Fibroblast of skin of abdomen (primary cell): ENCODE measurements at regions not wholly inside any gene's neighbourhood (a gene's known extent, or its start where the extent isn't known, plus 50 kb on each side); places are given as distances from the start of the nearest gene placed in this dataset.

Experiments
- DNase-seq: peaks from one replicate; pipeline ENCODE4 v3.0.0-alpha.2; 2013

GRCh38 chr22:27674261-27674923, 127.2 kb downstream of the MN1 start:
- DNase-seq = no peak

DNA sequence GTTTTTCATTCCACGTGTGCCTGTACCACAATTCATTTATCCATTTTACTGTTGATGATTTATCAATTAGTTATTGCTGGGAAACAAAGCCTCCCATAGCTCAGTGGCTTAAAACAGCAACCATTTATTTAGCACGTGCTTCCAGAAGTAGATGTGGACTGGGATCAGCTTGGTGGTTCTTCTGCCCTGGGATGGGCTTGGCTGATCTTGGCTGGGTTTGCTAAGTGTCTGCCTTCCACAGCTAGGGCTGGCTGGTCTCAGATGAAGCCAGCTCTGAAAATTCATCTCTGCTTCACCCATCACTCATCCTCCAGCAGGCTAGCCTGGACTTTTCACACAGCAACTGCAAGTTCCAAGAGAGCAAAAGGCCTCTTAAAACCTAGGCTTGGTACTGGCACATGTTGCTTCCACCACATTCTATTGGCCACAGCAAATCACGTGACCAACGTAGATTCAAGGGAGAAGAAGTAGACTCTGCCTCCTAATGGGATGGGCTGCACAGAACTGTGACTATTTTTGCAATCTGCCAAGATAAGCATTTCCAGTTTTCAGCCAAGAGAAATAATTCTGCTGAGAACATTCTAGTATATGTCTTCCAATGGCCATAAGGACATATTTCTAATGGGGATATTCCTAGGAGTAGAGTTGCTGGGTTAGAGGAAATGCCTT, 124.9 kb downstream of the MN1 start:
- DNase-seq = no peak

DNA sequence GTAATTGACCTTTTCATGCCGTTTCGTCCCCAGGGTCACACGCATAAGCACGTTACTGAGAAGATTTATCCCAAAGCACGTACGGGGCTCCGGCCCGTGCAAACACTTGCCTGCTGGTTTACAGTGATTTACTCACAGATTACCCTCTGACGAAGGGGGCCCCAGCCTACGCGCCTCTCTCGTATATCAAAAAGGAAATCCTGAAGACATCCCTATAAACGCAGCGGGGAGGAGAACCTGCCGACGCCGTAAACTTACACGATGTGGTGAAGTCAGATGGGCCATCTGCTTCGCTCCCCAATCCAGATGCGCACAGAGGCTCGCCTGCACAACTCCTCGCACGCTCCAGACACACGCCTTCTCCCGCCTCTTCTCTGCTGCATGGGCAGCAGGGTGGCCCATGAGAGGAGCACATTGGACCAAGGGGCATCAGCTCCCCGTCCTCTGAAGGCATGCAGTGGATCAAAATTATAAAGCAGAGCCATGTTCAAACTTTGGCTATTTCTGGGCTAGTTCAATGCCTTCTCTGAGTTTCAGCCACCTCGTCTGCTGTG, 123.6 kb downstream of the MN1 start:
- peak; percentile 49 for DNase-seq

GRCh38 chr22:27679176-27679575, 122.4 kb downstream of the MN1 start:
- DNase-seq = no peak

DNA sequence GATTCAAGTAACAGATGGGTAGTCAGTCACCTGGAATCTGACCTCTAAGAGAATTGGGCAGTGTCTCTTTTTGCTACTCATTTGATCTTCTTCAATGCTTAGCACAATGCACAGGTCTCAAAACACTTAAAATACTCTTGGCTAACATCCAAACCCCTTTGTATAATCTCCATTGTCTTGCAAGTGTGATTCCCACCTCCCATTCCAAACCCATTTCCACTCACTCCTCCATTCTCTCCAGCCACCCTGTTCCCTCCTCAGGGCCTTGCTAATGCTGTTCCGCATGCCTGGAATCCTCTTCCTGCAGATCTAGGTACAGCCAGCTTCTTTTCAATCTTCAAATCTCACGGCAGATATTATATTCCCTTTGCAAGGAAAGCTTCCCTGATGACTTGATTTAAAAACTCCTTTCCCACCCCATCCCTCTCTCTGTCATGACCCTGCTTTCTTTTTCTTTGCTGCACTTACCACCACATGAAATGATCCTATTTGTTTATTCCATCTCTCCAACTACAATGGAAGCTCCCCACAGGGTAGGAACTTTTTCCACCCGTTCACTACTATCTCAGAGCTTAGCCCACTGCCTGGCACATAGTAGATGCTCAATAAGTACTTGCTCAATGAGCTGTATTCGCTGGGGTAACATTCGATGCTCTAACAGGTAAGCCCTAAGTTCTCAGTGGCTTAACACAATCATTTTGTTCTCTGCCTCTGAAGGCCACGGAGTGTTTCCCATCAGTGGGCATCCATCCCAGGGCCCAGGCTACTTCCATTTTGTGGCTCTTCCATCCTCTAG, 121.7 kb downstream of the MN1 start:
- DNase-seq = no peak

- DNase-seq = no peak
Measured at GRCh38 chr22:27680636-27681035, 120.9 kb downstream of the MN1 start.

- no peak for DNase-seq
Measured at GRCh38 chr22:27681037-27681436, 120.5 kb downstream of the MN1 start.

DNA sequence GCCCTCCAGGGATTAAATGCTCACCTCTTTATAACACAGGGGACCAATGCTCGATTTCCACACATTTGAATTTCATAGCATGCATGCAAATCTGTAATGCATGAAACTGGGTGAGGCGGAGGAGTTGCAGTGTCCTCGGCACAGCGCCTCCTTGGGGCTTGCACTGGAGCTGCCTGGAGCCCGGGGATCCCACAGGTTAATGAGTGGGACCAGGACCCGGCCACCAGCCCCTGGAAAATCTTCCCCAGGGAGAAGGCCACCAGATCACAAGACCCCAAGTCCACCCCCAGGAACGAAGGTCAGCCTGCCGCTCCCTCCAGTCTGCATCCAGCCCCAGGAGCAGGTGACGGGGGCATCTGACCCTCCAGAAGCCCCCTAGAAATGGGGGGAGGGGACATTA, 119.1 kb downstream of the MN1 start:
- DNase-seq = no peak

DNA sequence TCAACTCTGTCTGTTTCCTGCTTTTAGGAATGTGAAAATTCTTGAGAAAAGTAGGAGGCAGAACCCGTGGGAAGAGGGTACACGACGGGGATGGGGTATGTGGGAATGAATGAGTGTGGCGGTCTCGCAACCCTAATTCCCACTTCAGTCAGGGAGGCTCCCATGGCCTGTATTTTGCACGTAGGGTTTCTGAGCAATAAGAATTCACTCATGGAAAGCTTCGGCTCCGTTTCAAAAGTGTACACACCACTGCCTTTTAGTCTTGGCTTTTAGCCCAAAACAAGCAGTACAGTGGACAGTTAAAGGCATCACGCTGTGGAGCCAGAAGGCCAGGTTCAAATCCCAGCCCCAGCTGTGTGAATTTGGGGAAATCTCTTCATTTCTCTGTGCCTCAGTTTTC, 116.7 kb downstream of the MN1 start:
- DNase-seq = no peak

DNA sequence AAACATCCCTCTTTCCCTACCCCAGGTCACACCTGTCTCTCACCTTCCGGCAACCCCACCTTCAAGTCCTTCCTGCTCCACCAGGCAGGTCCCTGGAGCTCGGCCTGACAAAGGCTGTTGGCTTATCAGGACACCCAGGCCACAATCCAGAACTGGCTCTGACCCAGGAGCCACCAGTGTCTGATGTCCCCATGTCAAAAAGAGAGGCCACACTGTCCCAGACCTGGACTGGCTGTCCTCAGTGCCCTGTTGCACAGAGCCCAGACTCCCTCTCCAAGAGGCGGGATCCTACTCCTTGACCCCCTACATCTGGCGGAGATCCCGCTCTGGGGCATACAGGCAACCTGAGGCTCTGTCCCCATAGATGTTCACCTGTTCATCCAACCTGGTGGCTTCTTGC, 116.0 kb downstream of the MN1 start:
- no peak for DNase-seq

DNA sequence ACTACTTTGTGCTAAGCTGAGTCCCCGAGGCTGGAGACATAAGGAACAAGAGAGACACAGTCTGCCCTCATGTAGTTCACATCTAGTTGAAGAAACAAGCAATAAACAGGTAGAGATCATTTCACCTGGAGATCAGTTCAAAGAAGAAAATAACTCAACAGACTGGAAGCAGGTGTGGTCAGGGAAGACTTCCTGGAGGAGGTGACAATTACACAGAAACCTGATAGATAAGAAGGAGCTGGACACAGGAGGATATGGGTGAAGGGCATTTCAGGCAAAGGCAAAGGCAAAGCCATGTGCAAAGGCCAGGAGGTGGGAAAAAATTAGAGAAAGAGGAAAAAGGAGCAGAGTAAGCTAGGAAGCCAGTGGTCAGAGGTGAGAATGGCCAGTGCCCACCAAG, 115.6 kb downstream of the MN1 start:
- DNase-seq = no peak

GRCh38 chr22:27686534-27686933, 115.0 kb downstream of the MN1 start:
- DNase-seq = no peak

- no peak for DNase-seq
Measured at GRCh38 chr22:27687984-27688545, 113.5 kb downstream of the MN1 start.

- no peak for DNase-seq
Measured at GRCh38 chr22:27689664-27690063, 111.9 kb downstream of the MN1 start.

GRCh38 chr22:27690599-27690998, 111.0 kb downstream of the MN1 start:
- DNase-seq = no peak

DNA sequence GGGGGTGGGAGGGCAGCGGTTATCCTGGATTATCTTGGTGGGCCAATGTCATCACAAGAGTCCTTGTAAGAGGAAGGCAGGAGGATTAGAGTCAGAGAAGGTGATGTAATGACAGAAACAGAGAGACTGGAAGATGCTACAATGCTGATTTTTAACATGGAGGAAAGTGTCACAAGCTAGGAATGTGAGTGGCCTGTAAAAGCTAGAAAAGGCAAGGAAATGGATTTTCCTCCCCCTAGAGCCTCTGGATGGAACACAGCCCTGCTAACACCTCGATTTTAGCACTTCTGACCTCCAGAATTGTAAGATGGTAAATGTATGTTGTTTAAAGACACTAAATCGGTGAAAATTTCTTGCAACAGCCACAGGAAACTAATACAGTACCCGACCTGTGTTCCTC, 109.3 kb downstream of the MN1 start:
- peak; percentile 39 for DNase-seq

DNA sequence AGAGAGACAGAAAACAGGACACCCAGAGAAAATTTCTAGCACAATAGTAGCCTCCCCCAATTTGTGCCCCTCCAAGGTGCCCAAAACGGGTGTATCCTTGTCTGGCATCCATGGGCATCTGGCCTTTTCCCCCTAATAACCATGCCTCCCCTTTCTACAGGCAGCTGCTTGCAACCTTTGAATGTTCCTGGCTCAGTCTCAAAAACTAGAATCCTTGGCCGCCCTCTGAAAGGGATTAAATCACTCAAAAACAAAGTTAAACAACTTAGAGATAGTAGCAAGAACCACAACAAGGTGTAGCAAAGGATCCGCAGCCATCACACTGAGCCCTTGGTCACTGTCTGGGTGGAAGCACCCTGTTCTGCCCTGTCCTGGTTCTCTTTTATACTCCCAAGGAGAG, 105.6 kb downstream of the MN1 start:
- no peak for DNase-seq

DNA sequence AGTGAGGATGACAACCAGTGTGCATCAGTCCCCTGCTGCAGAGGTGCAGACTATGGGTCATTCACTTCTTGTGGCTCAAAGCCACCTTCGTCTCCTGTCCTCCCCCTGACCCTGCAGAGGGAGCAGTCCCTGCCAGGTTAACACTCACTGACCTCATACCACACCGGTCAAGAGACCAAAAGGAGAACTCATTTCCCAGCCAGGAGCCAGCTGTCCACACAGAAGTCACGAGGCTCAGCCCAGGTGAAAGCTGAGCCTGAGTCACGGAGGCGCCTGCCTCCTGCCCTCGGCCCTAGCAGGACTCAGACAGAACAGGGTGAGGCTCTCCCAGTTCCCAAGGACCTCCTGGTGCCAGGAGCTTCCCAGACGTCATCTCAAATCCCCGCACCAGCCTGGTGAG, 103.7 kb downstream of the MN1 start:
- no peak for DNase-seq
